GM18858 (cell line): ENCODE measurements at regions not wholly inside any gene's neighbourhood (a gene's known extent, or its start where the extent isn't known, plus 50 kb on each side); places are given as distances from the start of the nearest gene placed in this dataset.

Experiments used
- ATAC-seq: cut with Tn5 transposase; IDR thresholded peaks from one replicate; pipeline ENCODE4 v1.9.1; 2021; ENCODE audit not compliant: unreplicated experiment

GRCh38 chr6:164252948-164253347 is 838.4 kb downstream of the QKI start:
- no peak for ATAC-seq

DNA sequence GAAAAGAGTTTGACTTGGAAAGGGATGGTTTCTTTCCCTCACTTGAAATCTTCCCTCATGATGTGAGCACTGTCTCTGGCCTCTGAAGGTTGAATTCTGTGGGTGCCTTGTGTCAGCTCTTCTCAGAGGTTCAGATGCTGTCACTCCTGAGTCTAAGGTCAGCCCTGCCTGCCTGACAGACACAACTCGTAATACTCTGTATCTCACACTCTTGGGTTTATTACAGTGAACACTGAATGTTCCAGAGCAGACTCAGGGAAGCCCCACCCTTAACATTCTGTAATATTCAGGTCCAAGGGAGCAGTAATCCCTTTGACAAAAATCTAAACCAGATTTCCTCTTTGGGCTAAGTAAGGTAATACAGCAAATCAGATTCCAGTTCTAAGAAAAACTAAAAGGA is 837.8 kb downstream of the QKI start:
- no peak for ATAC-seq

GRCh38 chr6:164247106-164247505 is 832.6 kb downstream of the QKI start:
- no peak for ATAC-seq

- no peak for ATAC-seq
Observed at GRCh38 chr6:164246082-164246481, 831.6 kb downstream of the QKI start.

GRCh38 chr6:164243949-164244348 is 829.4 kb downstream of the QKI start:
- no peak for ATAC-seq

DNA sequence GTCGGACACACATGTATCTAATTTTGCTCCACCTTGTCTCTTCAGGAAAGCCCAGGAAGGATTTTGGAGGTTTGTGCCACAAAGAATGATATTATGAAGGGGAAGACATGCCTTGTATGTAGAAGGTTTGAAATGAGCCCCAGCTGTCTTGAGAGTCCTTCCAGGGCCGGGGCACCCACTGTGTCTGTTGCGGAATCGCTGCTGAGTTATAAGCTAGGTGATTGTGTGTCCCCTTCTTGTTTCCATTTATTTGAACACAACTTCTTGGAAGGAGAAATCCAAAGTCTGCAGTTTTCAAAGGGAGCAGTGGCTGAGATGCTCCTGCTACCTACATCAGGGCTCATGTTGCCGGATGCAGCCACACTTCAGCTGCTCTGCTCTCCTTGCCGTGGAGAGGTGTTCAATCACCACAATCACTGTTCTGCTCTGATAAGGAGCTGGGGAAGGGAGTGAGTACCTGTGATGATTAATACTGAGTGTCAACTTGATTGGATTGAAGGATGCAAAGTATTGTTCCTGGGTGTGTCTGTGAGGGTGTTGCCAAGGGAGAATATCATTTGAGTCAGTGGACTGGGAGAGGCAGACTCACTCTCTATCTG is 828.6 kb downstream of the QKI start:
- ATAC-seq: no peak

- ATAC-seq: no peak
Observed at GRCh38 chr6:164230804-164231203, 816.3 kb downstream of the QKI start.

GRCh38 chr6:164230259-164230658 is 815.7 kb downstream of the QKI start:
- ATAC-seq: no peak

DNA sequence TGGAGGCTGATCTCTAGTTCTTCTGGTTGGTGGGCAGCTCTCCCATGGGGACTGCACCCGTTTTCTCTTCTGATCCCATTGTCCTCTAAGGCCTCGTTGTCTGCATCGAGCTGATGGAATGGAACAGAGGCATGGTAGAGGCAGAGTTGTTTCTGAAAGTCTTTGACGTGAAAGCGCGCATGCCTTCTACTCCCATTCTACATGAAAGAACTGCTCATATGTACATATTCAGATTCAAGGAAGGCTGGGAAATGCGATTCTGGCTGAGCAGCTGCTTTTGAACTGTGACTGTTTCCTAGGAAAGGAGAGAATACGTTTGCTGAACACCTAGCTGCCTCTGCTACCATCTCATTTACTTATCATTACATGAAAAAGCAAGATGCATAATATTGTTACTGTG is 815.2 kb downstream of the QKI start:
- ATAC-seq: no peak

GRCh38 chr6:164227952-164228522 is 813.5 kb downstream of the QKI start:
- ATAC-seq: no peak

DNA sequence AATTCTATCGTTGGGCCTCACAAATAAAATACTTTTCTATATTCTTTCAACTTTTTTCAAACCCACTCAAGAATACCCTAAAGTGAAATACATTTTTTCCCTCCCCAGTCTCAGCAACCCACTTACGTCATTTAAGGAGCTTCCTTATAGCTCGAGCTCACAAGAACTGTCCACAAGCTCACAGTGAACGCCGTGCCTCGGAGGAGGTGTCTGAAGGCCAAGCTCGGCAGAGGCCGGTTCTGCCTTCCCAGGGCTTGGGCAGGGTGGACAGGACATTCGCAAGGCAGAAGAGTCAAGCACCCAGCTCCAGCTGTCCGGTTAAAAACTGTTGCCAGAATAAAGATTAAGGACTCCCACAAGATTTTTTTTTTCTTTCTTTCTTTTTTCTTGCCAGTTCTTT is 802.3 kb downstream of the QKI start:
- no peak for ATAC-seq

GRCh38 chr6:164216368-164216767 is 801.9 kb downstream of the QKI start:
- no peak for ATAC-seq

DNA sequence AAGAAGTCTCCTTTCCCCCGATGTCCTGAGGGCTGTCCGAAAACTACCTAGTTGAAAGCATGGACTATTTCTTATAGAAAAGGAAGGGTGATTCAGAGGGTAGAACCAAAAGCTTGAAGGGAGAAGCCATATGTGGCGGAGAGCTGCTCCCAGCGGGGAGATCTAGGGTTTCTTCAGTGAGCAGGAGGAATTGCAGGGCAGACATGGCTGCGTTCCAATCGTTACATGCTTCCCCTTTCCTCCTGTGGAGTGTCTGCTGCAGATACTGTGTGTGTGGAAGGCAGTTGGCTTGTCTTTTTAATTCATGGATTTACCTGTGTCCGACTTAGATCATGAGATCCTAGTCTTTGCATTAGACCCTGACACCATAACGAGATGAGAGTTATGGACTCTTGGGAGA is 799.5 kb downstream of the QKI start:
- ATAC-seq: no peak

DNA sequence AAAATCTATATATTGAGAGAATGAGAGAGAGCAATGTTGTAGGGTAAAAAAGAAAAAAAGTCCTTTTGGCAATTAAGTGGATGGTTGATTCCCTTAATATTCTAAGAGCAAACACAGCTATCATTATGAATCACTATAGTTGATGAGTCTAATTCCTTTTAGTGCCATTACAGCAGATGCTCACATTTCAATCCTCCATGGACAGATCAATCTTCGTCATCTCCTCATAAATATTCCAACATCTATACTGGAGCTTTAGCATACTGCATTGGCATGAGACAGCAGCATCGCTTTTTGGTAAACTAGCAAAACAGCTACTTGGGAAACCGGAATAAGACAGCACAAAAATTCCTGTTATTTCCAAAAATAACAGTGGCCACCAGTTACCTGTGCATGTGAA is 796.7 kb downstream of the QKI start:
- ATAC-seq: no peak

DNA sequence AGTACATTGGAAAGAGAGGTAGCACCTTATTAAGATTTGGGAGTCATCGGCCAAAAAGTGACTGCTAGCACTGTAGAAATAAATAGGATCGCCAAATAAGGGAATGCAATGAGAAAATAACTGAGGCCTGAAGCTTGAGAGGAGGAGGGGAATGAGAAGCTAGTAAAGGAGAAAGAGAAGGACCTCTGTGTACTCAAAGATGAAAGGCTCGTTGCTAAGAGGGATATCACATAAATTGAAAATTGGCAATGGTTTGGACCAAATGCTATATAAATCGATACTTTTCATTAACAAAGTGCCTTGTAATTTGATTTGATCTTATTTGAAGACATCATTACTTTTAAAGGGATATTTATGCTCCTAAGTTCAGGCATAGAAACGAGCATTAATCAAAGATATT is 796.3 kb downstream of the QKI start:
- no peak for ATAC-seq

DNA sequence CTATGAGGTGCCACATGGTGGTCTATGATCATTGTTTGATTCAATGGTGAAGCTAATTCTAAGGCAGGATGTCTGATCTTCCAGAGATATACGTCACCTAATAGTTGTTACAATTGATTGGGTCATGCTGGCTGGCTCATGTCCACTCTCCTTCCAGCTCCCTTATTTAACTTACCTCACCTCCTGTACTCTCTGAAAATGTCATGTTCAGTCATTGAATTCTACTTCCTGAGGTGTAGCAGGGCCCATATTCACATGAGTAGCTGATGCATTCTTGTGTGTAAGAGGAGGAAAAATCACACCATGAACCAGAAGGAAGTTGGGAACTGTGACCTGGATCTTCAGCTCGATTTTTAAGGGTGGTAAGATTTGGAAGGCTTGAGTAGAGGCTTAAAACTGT is 795.8 kb downstream of the QKI start:
- no peak for ATAC-seq

- no peak for ATAC-seq
Observed at GRCh38 chr6:164208371-164208770, 793.9 kb downstream of the QKI start.

GRCh38 chr6:164206807-164207423 is 792.4 kb downstream of the QKI start:
- no peak for ATAC-seq

GRCh38 chr6:164200071-164200470 is 785.6 kb downstream of the QKI start:
- ATAC-seq: no peak

GRCh38 chr6:164195942-164196281 is 781.4 kb downstream of the QKI start:
- ATAC-seq: no peak

GRCh38 chr6:164195278-164195941 is 780.9 kb downstream of the QKI start:
- no peak for ATAC-seq

DNA sequence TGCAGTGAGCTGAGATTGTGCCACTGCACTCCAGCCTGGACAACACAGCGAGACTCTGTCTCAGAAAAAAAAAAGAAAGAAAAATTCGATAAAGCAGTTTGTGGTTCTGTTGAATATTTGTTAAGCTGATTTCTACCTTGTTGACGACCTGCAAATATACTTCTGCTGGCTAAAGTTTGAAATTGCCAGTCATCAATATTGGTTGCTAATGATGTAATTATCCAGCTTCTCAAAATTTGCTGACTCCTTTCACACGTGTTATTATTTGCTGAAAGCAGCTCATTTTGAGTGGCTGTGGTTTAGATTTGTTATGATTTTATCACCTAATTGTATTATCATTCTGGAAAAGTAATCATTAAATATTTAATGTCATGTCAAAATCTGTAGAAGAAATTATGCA is 774.3 kb downstream of the QKI start:
- ATAC-seq: no peak
